HCT116 (cell line): ENCODE measurements at regions not wholly inside any gene's neighbourhood (a gene's known extent, or its start where the extent isn't known, plus 50 kb on each side); places are given as distances from the start of the nearest gene placed in this dataset.
"Not testable (repeated sequence)": the region's sequence is repeated elsewhere in the genome, so short reads cannot be mapped to it uniquely, and the experiment has no call there.

Experiments
- ATAC-seq: fragments of 200-7000 bp; cut with Tn5 transposase; 2 replicates; pipeline ENCODE4 v1.9.1; 2020; ENCODE audit warnings: mild to moderate bottlenecking, moderate library complexity
- BruUV-seq: library from RNA; stranded (reverse); fragments of 400-500 nt; replicated peaks from 2 replicates; lab custom pipeline; 2021; lab: Mats Ljungman, UMichigan
- CTCF ChIA-PET: fragments of 300-600 bp; sonication (Branson Sonifier 250); formaldehyde crosslinking; loops from one replicate; lab custom pipeline; 2021; ENCODE audit warnings: antibody characterized with exemption; lab: Charles Lee
- POLR2A ChIA-PET: fragments of 300-600, 350-600 bp; sonication (Branson Sonifier 250); formaldehyde crosslinking; loops from one replicate; lab custom pipeline; 2021; ENCODE audit warnings: antibody characterized with exemption; lab: Charles Lee
- RAD21 ChIA-PET, 2 experiments: fragments of 300-600 bp; sonication (Branson Sonifier 250); formaldehyde crosslinking; loops; one replicate each; lab custom pipeline; 2023; ENCODE audit warnings: low total read pairs in 2 of 2; ENCODE audit not compliant: uncharacterized antibody in 2 of 2, unreplicated experiment in 2 of 2, low non-redundant PET in 1 of 2; lab: Charles Lee
- DNase-seq: peaks from one replicate; pipeline ENCODE4 v3.0.0-alpha.2; 2010; ENCODE audit warnings: low read depth, low spot score
- H2AFZ ChIP-seq: fragments of 200-600 bp; shearing (Covaris generic), sonication (generic); 2 replicates; pipeline ENCODE4 v1.6.1; 2017; ENCODE audit warnings: low read depth, mixed run types, mixed read lengths, antibody characterized with exemption, low read length; ENCODE audit not compliant: poor library complexity, severe bottlenecking
- H3K27ac ChIP-seq: 2 replicates; pipeline ENCODE4 v1.5.1; 2012; ENCODE audit warnings: low read depth, low read length
- H3K27me3 ChIP-seq: fragments of 200-600 bp; sonication (generic); 2 replicates; pipeline ENCODE4 v1.6.1; 2016; ENCODE audit warnings: mixed run types, low read length, mixed read lengths; ENCODE audit not compliant: insufficient read depth
- H3K36me3 ChIP-seq, 2 experiments: fragments of 200-500 bp in 1 of 2; fragments of 200-600 bp in 1 of 2; sonication (Bioruptor generic) in 1 of 2; sonication (generic) in 1 of 2; 2 replicates each; pipeline versions ENCODE4 v1.5.1 to v1.6.1; 2014 to 2016; ENCODE audit warnings: low read length in 2 of 2, inconsistent platforms in 1 of 2, mixed read lengths in 1 of 2, mixed run types in 1 of 2; ENCODE audit not compliant: insufficient read depth in 2 of 2, control insufficient read depth in 1 of 2
- H3K4me1 ChIP-seq, 2 experiments: fragments of 200-600 bp in 1 of 2; sonication (generic) in 1 of 2; 2 replicates each; pipeline versions ENCODE4 v1.5.1 to v1.6.1; 2012 to 2017; ENCODE audit warnings: low read length in 2 of 2, inconsistent platforms in 1 of 2, mild to moderate bottlenecking in 1 of 2, mixed read lengths in 1 of 2, mixed run types in 1 of 2, moderate library complexity in 1 of 2; ENCODE audit not compliant: insufficient read depth in 2 of 2, control insufficient read depth in 1 of 2
- H3K4me2 ChIP-seq: fragments of 200-600 bp; sonication (generic); 2 replicates; pipeline ENCODE4 v1.6.1; 2017; ENCODE audit warnings: mixed run types, low read length, mixed read lengths
- H3K4me3 ChIP-seq, 2 experiments: fragments of 200-600 bp in 1 of 2; sonication (generic) in 1 of 2; replicated peaks in 1 of 2; 2 replicates each; pipeline ENCODE4 v1.5.1; 2011 to 2016; ENCODE audit warnings: low read length in 2 of 2, control low read depth in 1 of 2, low read depth in 1 of 2, mild to moderate bottlenecking in 1 of 2, mixed read lengths in 1 of 2, mixed run types in 1 of 2
- H3K79me2 ChIP-seq: fragments of 200-600 bp; sonication (generic); 2 replicates; pipeline ENCODE4 v1.6.1; 2017; ENCODE audit warnings: mild to moderate bottlenecking, mixed run types, low read length, moderate library complexity, mixed read lengths; ENCODE audit not compliant: insufficient read depth
- H3K9ac ChIP-seq: fragments of 200-600 bp; sonication (generic); 2 replicates; pipeline ENCODE4 v1.6.1; 2016; ENCODE audit warnings: low read length, mixed read lengths
- H3K9me2 ChIP-seq: fragments of 200-600 bp; sonication (generic), shearing (Covaris generic); 2 replicates; pipeline ENCODE4 v1.6.1; 2017; ENCODE audit warnings: mixed run types, mild to moderate bottlenecking, moderate library complexity; ENCODE audit not compliant: insufficient read depth
- H3K9me3 ChIP-seq, 2 experiments: fragments of 200-500 bp in 1 of 2; fragments of 200-600 bp in 1 of 2; sonication (Bioruptor generic) in 1 of 2; sonication (generic) in 1 of 2; 2 replicates each; pipeline ENCODE4 v1.6.1; 2014 to 2017; ENCODE audit warnings: low read length in 2 of 2, mixed read lengths in 2 of 2, inconsistent platforms in 1 of 2, low read depth in 1 of 2, mild to moderate bottlenecking in 1 of 2, mixed run types in 1 of 2, moderate library complexity in 1 of 2; ENCODE audit not compliant: control insufficient read depth in 1 of 2, insufficient read depth in 1 of 2
- H4K20me1 ChIP-seq: fragments of 200-600 bp; sonication (generic), shearing (Covaris generic); 2 replicates; pipeline ENCODE4 v1.6.1; 2017; ENCODE audit warnings: mixed run types, mild to moderate bottlenecking, moderate library complexity; ENCODE audit not compliant: insufficient read depth
- ATF3 ChIP-seq: IDR thresholded peaks from 2 replicates; pipeline ENCODE4 v1.6.1; 2012
- CTCF ChIP-seq, 3 experiments: fragments of 200-600 bp in 1 of 3; sonication (generic) in 1 of 3; IDR thresholded peaks in 2 of 3; conservative IDR thresholded peaks in 1 of 3; 2 replicates each; pipeline ENCODE4 v1.5.1; 2012 to 2017; ENCODE audit warnings: low read depth in 2 of 3, low read length in 2 of 3, antibody characterized with exemption in 1 of 3, borderline replicate concordance in 1 of 3, control low read depth in 1 of 3, mild to moderate bottlenecking in 1 of 3, mixed read lengths in 1 of 3, mixed run types in 1 of 3, moderate library complexity in 1 of 3; ENCODE audit not compliant: insufficient read depth in 1 of 3
- ELF1 ChIP-seq: IDR thresholded peaks from 2 replicates; pipeline ENCODE4 v1.6.1; 2012; ENCODE audit warnings: low read depth, borderline replicate concordance
- EZH2phosphoT487 ChIP-seq: fragments of 200-600 bp; IDR thresholded peaks from 2 replicates; pipeline ENCODE4 v1.6.1; 2018; ENCODE audit warnings: antibody characterized with exemption, borderline replicate concordance
- POLR2AphosphoS5 ChIP-seq: IDR thresholded peaks from 2 replicates; pipeline ENCODE4 v1.6.1; 2011; ENCODE audit warnings: mild to moderate bottlenecking, low read depth, low read length, moderate library complexity
- ZFX ChIP-seq: fragments of 450-650 bp; IDR thresholded peaks from 2 replicates; pipeline ENCODE4 v1.6.1; 2017
- intact Hi-C: fragments of 100-400 bp; cut with micrococcal nuclease; formaldehyde crosslinking; loops from 2 replicates; pipeline ENCODE4 v1.10.0; 2022

GRCh38 chr12:91875671-91876070 is 270.0 kb downstream of the BTG1 start:
- POLR2A ChIA-PET, intact Hi-C loops, RAD21 ChIA-PET, H3K4me1 ChIP-seq, H3K79me2 ChIP-seq, H3K27ac ChIP-seq, H3K27me3 ChIP-seq, H2AFZ ChIP-seq, ATAC-seq, H3K4me2 ChIP-seq, H4K20me1 ChIP-seq, H3K9me3 ChIP-seq, H3K9ac ChIP-seq, H3K9me2 ChIP-seq, H3K36me3 ChIP-seq, DNase-seq, H3K4me3 ChIP-seq, BruUV-seq, CTCF ChIA-PET: not testable (repeated sequence)

GRCh38 chr12:91874086-91874865 is 271.4 kb downstream of the BTG1 start:
- intact Hi-C loops, result no loop called here
- no peaks in the 10 kb centered on the region for H3K9me3 ChIP-seq
- H4K20me1 ChIP-seq, result no peaks in the 10 kb centered on the region
- no TSS peak for BruUV-seq
- ChIA-PET POLR2A (no interaction called here), CTCF (no interaction called here), RAD21 (no interaction called here)
- no peaks in the 10 kb centered on the region for H3K4me1 ChIP-seq
- no peaks in the 10 kb centered on the region for H3K79me2 ChIP-seq
- no peaks in the 10 kb centered on the region for H3K36me3 ChIP-seq
- TF ChIP-seq POLR2AphosphoS5 (no peak), CTCF (IDR thresholded peaks at IDR 0.05 in 2 of 3, conservative IDR thresholded peaks at IDR 0.05 in 1 of 3; ENCODE audit: borderline replicate concordance in 1 of 3, insufficient read depth in 1 of 3, low read depth in 2 of 3, low read length in 2 of 3) (no peak), ELF1 (no peak), ATF3 (no peak), ZFX (no peak), EZH2phosphoT487 (no peak)
- no peak overlapping the region for H3K9ac ChIP-seq
- no peak overlapping the region for H3K27ac ChIP-seq
- ATAC-seq (no peak), DNase-seq (no peak)
- H3K9me2 ChIP-seq, result no peaks in the 10 kb centered on the region
- no peaks in the 10 kb centered on the region for H3K27me3 ChIP-seq
- H2AFZ ChIP-seq, result no peak overlapping the region
- H3K4me2 ChIP-seq, result no peak overlapping the region
- H3K4me3 ChIP-seq, result no peak overlapping the region
